GM06990 (cell line): ENCODE measurements at regions not wholly inside any gene's neighbourhood (a gene's known extent, or its start where the extent isn't known, plus 50 kb on each side); places are given as distances from the start of the nearest gene placed in this dataset.

Source experiments
- DNase-seq: peaks from one replicate; pipeline ENCODE4 v3.0.0-alpha.2; 2011; ENCODE audit not compliant: insufficient read length; ENCODE audit errors: extremely low read depth
- H3K27me3 ChIP-seq: replicated peaks from 2 replicates; pipeline ENCODE4 v1.6.0; 2011; ENCODE audit warnings: low read length; ENCODE audit not compliant: control insufficient read depth, insufficient read depth
- H3K36me3 ChIP-seq: 2 replicates; pipeline ENCODE4 v1.5.1; 2011; ENCODE audit warnings: low read length; ENCODE audit not compliant: control insufficient read depth, insufficient read depth
- H3K4me3 ChIP-seq: replicated peaks from 2 replicates; pipeline ENCODE4 v1.5.1; 2011; ENCODE audit warnings: low read depth, mild to moderate bottlenecking, control low read depth, low read length
- TF ChIP-seq, protein P1 (sequence below): IDR thresholded peaks from 2 replicates; pipeline ENCODE4 v1.5.1; 2011; ENCODE audit warnings: low read length, control low read depth, mild to moderate bottlenecking, inconsistent platforms; ENCODE audit not compliant: insufficient read depth, poor library complexity, severe bottlenecking

GRCh38 chr9:8143677-8144076, 344.1 kb upstream of the DMAC1 start:
- TF ChIP-seq, protein P1, sequence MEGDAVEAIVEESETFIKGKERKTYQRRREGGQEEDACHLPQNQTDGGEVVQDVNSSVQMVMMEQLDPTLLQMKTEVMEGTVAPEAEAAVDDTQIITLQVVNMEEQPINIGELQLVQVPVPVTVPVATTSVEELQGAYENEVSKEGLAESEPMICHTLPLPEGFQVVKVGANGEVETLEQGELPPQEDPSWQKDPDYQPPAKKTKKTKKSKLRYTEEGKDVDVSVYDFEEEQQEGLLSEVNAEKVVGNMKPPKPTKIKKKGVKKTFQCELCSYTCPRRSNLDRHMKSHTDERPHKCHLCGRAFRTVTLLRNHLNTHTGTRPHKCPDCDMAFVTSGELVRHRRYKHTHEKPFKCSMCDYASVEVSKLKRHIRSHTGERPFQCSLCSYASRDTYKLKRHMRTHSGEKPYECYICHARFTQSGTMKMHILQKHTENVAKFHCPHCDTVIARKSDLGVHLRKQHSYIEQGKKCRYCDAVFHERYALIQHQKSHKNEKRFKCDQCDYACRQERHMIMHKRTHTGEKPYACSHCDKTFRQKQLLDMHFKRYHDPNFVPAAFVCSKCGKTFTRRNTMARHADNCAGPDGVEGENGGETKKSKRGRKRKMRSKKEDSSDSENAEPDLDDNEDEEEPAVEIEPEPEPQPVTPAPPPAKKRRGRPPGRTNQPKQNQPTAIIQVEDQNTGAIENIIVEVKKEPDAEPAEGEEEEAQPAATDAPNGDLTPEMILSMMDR, result no peak
- DNase-seq, result no peak
- no peaks in the 10 kb centered on the region for H3K36me3 ChIP-seq
- H3K4me3 ChIP-seq, result no peak overlapping the region
- H3K27me3 ChIP-seq, result no peaks in the 10 kb centered on the region

DNA sequence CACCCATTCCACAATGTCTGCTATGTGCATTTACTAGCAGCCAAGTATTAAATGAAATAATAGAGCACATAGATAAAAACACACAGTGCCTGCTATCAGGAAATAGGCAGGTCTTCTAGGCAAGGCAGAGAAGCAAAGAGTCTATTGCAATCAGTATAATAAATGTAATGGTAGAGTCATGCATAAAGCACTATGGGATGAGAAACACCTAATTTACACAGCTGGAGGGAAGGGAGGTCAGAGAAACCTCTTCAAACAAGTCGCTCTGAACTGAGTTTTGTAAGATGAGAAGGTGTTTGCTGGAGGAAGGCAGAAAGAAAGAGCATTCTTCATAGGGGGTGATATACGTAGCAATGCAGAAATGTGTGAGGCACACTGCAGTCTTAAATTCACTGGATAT, 341.0 kb upstream of the DMAC1 start:
- TF ChIP-seq, protein P1, result no peak
- Histone ChIP-seq H3K36me3 (no peaks in the 10 kb centered on the region), H3K27me3 (no peaks in the 10 kb centered on the region), H3K4me3 (no peak overlapping the region)
- no peak for DNase-seq

DNA sequence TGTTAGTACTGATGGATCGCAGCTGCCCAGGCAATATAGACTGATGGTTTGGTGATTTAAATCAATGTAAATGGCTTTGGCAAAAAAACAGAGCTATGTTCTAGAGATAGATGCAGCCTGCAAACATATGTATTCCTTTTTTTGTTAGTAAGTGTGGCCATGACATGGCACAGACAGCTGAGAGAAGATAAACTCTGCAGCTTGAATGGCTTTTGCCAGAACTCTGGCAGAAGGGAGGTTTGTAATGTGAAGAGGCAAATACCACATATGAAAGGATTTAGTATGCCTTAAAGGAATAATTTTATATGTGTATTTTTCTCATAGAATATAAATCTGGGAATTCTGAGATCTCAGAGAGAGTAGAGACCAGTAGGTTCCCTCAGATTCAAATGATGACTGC, 340.2 kb upstream of the DMAC1 start:
- DNase-seq, result no peak
- Histone ChIP-seq H3K36me3 (no peaks in the 10 kb centered on the region), H3K27me3 (no peaks in the 10 kb centered on the region), H3K4me3 (no peak overlapping the region)
- TF ChIP-seq, protein P1, result no peak

DNA sequence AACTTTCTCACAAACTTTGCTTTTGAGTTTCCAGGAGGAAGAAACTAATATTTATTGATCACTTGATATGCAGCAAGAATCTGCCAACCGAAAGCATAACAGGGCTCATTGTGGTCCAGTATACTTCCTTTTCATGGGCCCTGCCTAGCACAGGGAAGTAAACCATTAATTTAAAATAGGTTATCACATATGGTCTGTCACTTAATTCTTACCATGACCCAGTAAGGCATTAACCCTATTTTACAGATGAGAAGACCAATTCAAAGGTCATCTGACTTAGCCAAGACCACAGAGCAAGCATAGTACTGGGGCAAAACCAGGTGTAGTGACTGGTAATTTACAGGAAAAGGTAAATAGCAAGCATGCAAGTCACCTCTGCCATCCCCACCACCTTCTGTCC, 336.9 kb upstream of the DMAC1 start:
- no peak for DNase-seq
- Histone ChIP-seq H3K27me3 (no peaks in the 10 kb centered on the region), H3K4me3 (no peak overlapping the region), H3K36me3 (no peaks in the 10 kb centered on the region)
- TF ChIP-seq, protein P1, result no peak

- TF ChIP-seq, protein P1, result no peak
- Histone ChIP-seq H3K27me3 (no peaks in the 10 kb centered on the region), H3K36me3 (no peaks in the 10 kb centered on the region), H3K4me3 (no peak overlapping the region)
- DNase-seq, result no peak
Measured at GRCh38 chr9:8134635-8135034, 335.1 kb upstream of the DMAC1 start.

- no peaks in the 10 kb centered on the region for H3K36me3 ChIP-seq
- no peak overlapping the region for H3K4me3 ChIP-seq
- TF ChIP-seq, protein P1, result no peak
- H3K27me3 ChIP-seq, result no peaks in the 10 kb centered on the region
- DNase-seq, result no peak
Measured at GRCh38 chr9:8133606-8134005, 334.0 kb upstream of the DMAC1 start.
